GM13977 (cell line): ENCODE measurements at regions not wholly inside any gene's neighbourhood (a gene's known extent, or its start where the extent isn't known, plus 50 kb on each side); places are given as distances from the start of the nearest gene placed in this dataset.

Experiments
- DNase-seq: peaks from one replicate; pipeline ENCODE4 v3.0.0; 2012; ENCODE audit warnings: low spot score
- CTCF ChIP-seq: IDR thresholded peaks from 2 replicates; pipeline ENCODE4 v1.5.1; 2012; ENCODE audit warnings: mild to moderate bottlenecking, control low read depth; ENCODE audit not compliant: insufficient read depth; ENCODE audit errors: extremely low read depth, missing control alignments
- in situ Hi-C: fragments of 300-500 bp; cut with MboI; formaldehyde crosslinking; loops from one replicate; pipeline ENCODE4 v1.12.0; 2022; ENCODE audit warnings: low sequenced_read_pairs, low pct_unique_long_range_greater_than_20kb, mixed read lengths, inconsistent platforms; ENCODE audit not compliant: unreplicated experiment

GRCh38 chr10:131766096-131766495 is 134.7 kb upstream of the PPP2R2D start:
- TF ChIP-seq CTCF, result no peak
- in situ Hi-C loops, result no loop called here

GRCh38 chr10:131767716-131768115 is 133.1 kb upstream of the PPP2R2D start:
- DNase-seq, result no peak
- no peak for TF ChIP-seq CTCF
- in situ Hi-C loops, result no loop called here

More at GRCh38 chr10:131766096-131766495, 134.7 kb upstream of the PPP2R2D start:
- no peak for DNase-seq

DNA sequence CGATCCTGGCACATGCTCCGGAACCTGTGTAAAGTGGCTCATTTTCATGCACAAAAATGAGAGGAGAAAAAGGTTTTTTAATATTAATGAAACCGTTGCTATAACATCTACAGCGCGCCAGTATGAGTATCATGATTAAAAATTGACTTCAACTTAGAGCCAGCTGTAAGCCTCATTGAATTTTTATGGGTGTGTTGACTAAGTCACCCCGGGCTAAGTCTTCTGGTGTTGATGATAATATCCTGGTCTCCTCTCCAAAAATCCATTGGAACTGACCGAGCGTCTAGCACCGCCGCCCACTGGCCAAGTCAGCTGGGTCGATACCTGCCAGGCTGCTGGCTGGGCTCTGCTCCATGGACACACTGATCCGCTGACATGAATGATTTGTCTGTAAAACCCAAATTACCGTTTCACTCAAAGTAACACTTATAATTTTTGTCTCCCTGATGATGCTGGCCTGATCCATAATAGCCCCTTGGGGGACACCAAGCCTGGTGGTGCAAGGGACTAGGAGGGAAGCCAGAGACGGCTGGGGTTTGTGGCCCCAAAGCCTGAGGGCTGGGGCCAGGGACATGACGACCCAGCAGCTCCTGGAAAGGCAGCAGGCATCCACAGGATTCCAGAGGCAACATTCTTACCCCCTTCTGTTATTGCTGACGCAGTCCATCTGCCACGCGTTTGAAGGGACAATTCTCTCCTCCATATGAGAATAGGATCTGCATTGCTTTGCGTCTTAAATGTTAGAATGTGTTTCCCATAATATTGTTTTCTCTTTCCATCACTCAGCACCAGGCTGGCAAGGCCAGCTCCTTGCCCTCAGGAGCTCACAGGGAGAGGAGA is 131.0 kb upstream of the PPP2R2D start:
- in situ Hi-C loops, result no loop called here
- no peak for DNase-seq
- TF ChIP-seq CTCF, result no peak

DNA sequence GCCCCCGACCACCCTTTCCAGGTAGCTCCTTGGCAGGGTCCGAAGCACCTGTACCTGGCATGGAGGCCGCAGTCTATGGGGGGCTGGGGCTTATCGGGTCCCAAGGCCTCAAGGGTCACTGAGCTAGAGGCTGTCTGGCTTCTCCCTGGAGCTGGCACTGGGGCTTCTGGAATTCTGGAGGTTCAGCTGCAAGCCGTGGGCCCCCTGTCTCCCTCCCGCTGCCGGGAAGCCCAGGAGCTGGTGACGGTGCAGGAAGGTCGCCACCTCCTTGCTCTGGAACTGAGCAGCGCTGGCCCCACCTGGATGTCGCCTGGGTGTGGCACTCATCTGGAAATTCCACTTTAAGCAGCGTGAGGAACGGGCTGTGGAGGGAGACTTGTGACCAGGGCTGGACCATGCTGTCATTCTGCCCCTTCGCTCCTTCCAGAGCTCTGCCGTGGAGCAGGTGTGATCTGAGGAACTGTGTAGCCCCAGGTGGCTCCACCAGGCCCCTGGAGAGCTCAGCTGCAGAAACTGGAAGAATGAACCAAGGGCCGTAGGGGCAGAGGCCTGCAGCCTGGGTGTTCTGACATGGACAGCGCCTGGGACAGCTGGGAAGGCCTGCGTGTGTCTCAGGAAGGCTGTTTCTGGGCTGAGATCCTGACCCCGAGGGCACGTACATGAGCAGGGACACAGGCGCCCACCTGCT is 129.7 kb upstream of the PPP2R2D start:
- in situ Hi-C loops, result no loop called here
- TF ChIP-seq CTCF, result no peak
- no peak for DNase-seq

DNA sequence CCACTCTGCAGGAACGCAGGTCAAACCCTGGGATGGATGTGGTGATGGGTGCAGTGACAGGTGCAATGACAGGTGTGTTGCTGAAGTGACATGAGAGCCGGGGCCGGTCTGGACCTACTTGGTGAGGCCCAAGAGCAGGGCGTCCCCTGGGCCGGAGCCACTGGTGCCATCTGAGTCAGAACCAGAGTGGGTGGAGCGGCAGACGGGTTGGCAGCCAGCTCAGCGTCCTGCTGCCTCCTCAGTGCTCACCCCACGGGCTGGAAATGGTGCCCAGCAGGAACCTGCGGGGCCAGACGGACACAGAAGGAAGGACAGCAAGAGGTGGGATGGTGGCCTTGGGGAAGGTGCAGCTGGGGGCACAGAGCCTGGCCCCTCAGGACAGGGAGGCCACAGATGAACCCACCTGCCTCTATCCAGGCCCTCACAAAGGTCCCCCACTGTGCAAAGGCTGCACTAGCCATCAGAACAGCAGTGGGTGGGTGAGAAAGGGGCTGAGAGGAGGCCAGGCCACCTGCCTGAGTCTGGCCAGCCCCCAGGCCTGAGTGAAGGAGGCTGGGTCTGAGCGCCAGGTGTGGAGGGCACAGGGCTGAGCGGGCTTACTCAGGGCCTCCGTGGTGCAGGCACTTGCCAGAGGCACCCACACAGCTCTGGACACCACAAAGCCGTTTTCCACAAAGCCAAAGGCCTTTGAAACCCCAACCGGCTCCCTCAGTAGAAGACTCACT is 129.0 kb upstream of the PPP2R2D start:
- DNase-seq, result no peak
- TF ChIP-seq CTCF, result no peak
- in situ Hi-C loops, result no loop called here

- no peak for TF ChIP-seq CTCF
- no peak for DNase-seq
- in situ Hi-C loops, result no loop called here
Measured at GRCh38 chr10:131772441-131772840, 128.4 kb upstream of the PPP2R2D start.
